ENCODE measurements at regions not wholly inside any gene's neighbourhood (a gene's known extent, or its start where the extent isn't known, plus 50 kb on each side); places are given as distances from the start of the nearest gene placed in this dataset.
"Not testable (repeated sequence)": the region's sequence is repeated elsewhere in the genome, so short reads cannot be mapped to it uniquely, and the experiment has no call there.

GRCh38 chr4:62434921-62435320, 1234.8 kb downstream of the ADGRL3 start:
- no peaks in the 10 kb centered on the region for H3K4me1 ChIP-seq
- no peaks in the 10 kb centered on the region for H3K27me3 ChIP-seq
- DNase-seq (ENCODE audit: low spot score in 2 of 2) = no peak
- no peak overlapping the region for H3K27ac ChIP-seq
- no peak for TF ChIP-seq EP300 (IDR thresholded peaks at IDR 0.05)
- no peak for TF ChIP-seq POLR2A (IDR thresholded peaks at IDR 0.05)
- no peak for TF ChIP-seq POLR2AphosphoS5 (IDR thresholded peaks at IDR 0.05)
- TF ChIP-seq, protein P1, sequence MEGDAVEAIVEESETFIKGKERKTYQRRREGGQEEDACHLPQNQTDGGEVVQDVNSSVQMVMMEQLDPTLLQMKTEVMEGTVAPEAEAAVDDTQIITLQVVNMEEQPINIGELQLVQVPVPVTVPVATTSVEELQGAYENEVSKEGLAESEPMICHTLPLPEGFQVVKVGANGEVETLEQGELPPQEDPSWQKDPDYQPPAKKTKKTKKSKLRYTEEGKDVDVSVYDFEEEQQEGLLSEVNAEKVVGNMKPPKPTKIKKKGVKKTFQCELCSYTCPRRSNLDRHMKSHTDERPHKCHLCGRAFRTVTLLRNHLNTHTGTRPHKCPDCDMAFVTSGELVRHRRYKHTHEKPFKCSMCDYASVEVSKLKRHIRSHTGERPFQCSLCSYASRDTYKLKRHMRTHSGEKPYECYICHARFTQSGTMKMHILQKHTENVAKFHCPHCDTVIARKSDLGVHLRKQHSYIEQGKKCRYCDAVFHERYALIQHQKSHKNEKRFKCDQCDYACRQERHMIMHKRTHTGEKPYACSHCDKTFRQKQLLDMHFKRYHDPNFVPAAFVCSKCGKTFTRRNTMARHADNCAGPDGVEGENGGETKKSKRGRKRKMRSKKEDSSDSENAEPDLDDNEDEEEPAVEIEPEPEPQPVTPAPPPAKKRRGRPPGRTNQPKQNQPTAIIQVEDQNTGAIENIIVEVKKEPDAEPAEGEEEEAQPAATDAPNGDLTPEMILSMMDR (IDR thresholded peaks at IDR 0.05) = no peak
- no peaks in the 10 kb centered on the region for H3K36me3 ChIP-seq
- no peak overlapping the region for H3K4me3 ChIP-seq
- no peaks in the 10 kb centered on the region for H3K9me3 ChIP-seq

DNA sequence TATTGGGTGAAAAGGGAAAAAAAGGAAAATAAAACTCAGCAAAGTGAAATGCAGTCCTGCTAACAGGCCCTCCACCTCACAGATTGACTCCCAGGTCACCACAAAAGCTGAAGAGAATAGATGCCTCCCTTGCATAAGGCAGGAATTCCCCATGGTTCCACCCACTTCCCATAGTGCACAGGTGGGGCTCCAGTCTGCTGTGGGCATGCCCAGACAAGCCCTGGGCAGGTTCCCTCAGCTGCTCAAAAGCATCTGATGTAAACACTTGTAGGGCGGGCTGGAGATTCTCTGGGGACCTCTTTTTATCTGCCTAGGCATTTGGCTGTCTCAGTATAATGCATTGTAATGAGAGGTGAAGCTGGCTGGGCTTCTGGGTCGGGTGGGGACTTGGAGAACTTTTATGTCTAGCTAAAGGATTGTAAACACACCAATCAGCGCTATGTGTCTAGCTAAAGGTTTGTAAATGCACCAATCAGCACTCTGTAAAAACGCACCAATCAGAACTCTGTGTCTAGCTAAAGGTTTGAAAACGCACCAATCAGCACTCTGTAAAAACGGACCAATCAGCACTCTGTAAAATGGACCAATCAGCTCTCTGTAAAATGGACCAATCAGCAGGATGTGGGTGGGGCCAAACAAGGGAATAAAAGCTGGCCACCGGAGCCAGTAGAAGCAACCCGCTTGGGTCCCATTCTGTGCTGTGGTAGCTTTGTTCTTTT, 1231.5 kb downstream of the ADGRL3 start:
- H3K27ac ChIP-seq; DNase-seq (ENCODE audit: low spot score in 2 of 2); H3K4me1 ChIP-seq; H3K4me3 ChIP-seq; H3K9me3 ChIP-seq; H3K36me3 ChIP-seq; H3K27me3 ChIP-seq: not testable (repeated sequence)
- 89% methylated on average over 8 of the region's 8 CpGs for WGBS

DNA sequence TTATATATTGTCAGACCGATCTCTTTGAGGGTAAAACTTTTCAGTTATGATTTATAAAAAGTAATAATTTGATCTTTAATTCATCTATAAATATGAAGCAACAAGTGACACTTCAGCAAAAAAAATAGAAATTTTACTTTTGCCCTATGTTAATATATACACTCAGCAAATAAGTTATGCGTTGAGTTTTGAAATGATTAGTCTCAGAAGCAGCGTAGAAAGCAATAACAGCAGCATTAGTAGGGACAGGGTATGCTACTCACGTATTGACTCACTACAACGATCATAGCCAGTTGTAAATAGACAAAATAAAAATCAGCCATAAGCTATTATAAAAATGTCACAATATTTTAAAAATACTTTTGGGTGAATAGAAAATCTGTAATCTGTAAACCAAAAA, 1229.2 kb downstream of the ADGRL3 start:
- 92% methylated on average over 5 of the region's 5 CpGs for WGBS

GRCh38 chr4:62415256-62415655, 1215.1 kb downstream of the ADGRL3 start:
- WGBS = 85% methylated on average over 1 of the region's 1 CpG
- TF ChIP-seq, protein P1 (IDR thresholded peaks at IDR 0.05) = no peak
- no peak for TF ChIP-seq POLR2A (IDR thresholded peaks at IDR 0.05)
- no peak for TF ChIP-seq POLR2AphosphoS5 (IDR thresholded peaks at IDR 0.05)
- TF ChIP-seq EP300 (IDR thresholded peaks at IDR 0.05) = no peak
- no peaks in the 10 kb centered on the region for H3K36me3 ChIP-seq
- H3K27me3 ChIP-seq = no peaks in the 10 kb centered on the region
- H3K27ac ChIP-seq = no peak overlapping the region
- no peak for DNase-seq (ENCODE audit: low spot score in 2 of 2)
- no peak overlapping the region for H3K4me3 ChIP-seq
- H3K9me3 ChIP-seq = no peaks in the 10 kb centered on the region
- no peaks in the 10 kb centered on the region for H3K4me1 ChIP-seq

More for the DNA sequence above, 1229.2 kb downstream of the ADGRL3 start:
- no peak for DNase-seq (ENCODE audit: low spot score in 2 of 2)
- Histone ChIP-seq H3K36me3 (no peaks in the 10 kb centered on the region), H3K4me1 (no peaks in the 10 kb centered on the region), H3K27ac (no peak overlapping the region), H3K4me3 (no peak overlapping the region), H3K27me3 (no peaks in the 10 kb centered on the region), H3K9me3 (no peaks in the 10 kb centered on the region)
- TF ChIP-seq POLR2A (IDR thresholded peaks at IDR 0.05) (no peak), EP300 (IDR thresholded peaks at IDR 0.05) (no peak), POLR2AphosphoS5 (IDR thresholded peaks at IDR 0.05) (no peak)
- TF ChIP-seq, protein P1 (IDR thresholded peaks at IDR 0.05) = no peak

- TF ChIP-seq POLR2A (IDR thresholded peaks at IDR 0.05) = no peak
- no peak for TF ChIP-seq POLR2AphosphoS5 (IDR thresholded peaks at IDR 0.05)
- TF ChIP-seq, protein P1 (IDR thresholded peaks at IDR 0.05) = no peak
- no peak for TF ChIP-seq EP300 (IDR thresholded peaks at IDR 0.05)
- Histone ChIP-seq H3K27me3 (no peaks in the 10 kb centered on the region), H3K9me3 (no peaks in the 10 kb centered on the region)
These were observed 1214.4 kb downstream of the ADGRL3 start for GRCh38 chr4:62414563-62414962.

More at GRCh38 chr4:62414563-62414962, 1214.4 kb downstream of the ADGRL3 start:
- Histone ChIP-seq H3K36me3 (no peaks in the 10 kb centered on the region), H3K27ac (no peak overlapping the region), H3K4me3 (no peak overlapping the region), H3K4me1 (no peaks in the 10 kb centered on the region)
- no peak for DNase-seq (ENCODE audit: low spot score in 2 of 2)
